Calu3 (cell line): ENCODE measurements at regions not wholly inside any gene's neighbourhood (a gene's known extent, or its start where the extent isn't known, plus 50 kb on each side); places are given as distances from the start of the nearest gene placed in this dataset.

Experiments
- BruUV-seq: library from RNA; stranded (reverse); fragments of 400-500 nt; replicated peaks from 2 replicates; lab custom pipeline; 2021; lab: Mats Ljungman, UMichigan
- CTCF ChIA-PET: fragments of 300-600 bp; sonication (Branson Sonifier 250); formaldehyde crosslinking; loops from one replicate; lab custom pipeline; 2022; ENCODE audit warnings: antibody characterized with exemption; lab: Charles Lee
- DNase-seq: peaks from one replicate; pipeline ENCODE4 v3.0.0; 2022
- H3K27ac Mint-ChIP-seq: one replicate; pipeline ENCODE4 v1.8.0; 2022; ENCODE audit warnings: mixed read lengths; ENCODE audit not compliant: unreplicated experiment
- H3K27me3 Mint-ChIP-seq: one replicate; pipeline ENCODE4 v1.8.0; 2022; ENCODE audit warnings: mixed read lengths; ENCODE audit not compliant: unreplicated experiment
- H3K36me3 Mint-ChIP-seq: one replicate; pipeline ENCODE4 v1.8.0; 2022; ENCODE audit warnings: mild to moderate bottlenecking, moderate library complexity, mixed read lengths; ENCODE audit not compliant: insufficient read depth, unreplicated experiment
- H3K4me1 Mint-ChIP-seq: one replicate; pipeline ENCODE4 v1.8.0; 2022; ENCODE audit warnings: mild to moderate bottlenecking, low read depth, mixed read lengths; ENCODE audit not compliant: unreplicated experiment
- H3K4me3 Mint-ChIP-seq: one replicate; pipeline ENCODE4 v1.8.0; 2022; ENCODE audit warnings: mild to moderate bottlenecking, low read depth, moderate library complexity, mixed read lengths; ENCODE audit not compliant: unreplicated experiment
- H3K9me3 Mint-ChIP-seq: one replicate; pipeline ENCODE4 v1.8.0; 2022; ENCODE audit warnings: low read depth, mixed read lengths; ENCODE audit not compliant: unreplicated experiment
- intact Hi-C: fragments of 100-400 bp; cut with micrococcal nuclease; formaldehyde crosslinking; loops from one replicate; pipeline ENCODE4 v1.10.0; 2022; ENCODE audit not compliant: unreplicated experiment
- TF ChIP-seq, protein P1 (sequence below): fragments of 200-600 bp; IDR thresholded peaks from one replicate; pipeline ENCODE4 v1.8.0; 2022; ENCODE audit warnings: antibody characterized with exemption; ENCODE audit not compliant: unreplicated experiment

DNA sequence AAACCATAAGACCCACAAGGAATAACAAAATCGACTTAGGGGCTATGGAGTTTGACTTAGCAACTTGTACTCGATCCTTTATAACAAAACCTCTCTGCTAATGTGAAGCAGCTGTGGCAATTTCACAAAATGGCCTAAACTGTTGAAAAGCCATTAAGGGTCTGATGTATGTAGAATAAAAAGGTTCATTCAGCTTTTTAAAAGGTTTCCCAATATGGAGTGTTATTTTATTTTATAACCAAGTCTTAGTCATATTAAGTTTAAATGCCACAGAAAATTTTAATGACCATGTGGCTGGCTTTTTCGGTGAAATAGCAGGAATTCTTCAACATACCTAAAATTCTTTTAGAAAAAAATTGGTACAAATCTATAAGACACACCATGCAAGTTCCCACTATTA lies 291.8 kb upstream of the HAND2 start:
- DNase-seq = no peak
- no peak overlapping the region for H3K4me3 Mint-ChIP-seq
- no peak overlapping the region for H3K27ac Mint-ChIP-seq
- H3K27me3 Mint-ChIP-seq = peaks cover 14% of the 10 kb centered on the region
- TF ChIP-seq, protein P1, sequence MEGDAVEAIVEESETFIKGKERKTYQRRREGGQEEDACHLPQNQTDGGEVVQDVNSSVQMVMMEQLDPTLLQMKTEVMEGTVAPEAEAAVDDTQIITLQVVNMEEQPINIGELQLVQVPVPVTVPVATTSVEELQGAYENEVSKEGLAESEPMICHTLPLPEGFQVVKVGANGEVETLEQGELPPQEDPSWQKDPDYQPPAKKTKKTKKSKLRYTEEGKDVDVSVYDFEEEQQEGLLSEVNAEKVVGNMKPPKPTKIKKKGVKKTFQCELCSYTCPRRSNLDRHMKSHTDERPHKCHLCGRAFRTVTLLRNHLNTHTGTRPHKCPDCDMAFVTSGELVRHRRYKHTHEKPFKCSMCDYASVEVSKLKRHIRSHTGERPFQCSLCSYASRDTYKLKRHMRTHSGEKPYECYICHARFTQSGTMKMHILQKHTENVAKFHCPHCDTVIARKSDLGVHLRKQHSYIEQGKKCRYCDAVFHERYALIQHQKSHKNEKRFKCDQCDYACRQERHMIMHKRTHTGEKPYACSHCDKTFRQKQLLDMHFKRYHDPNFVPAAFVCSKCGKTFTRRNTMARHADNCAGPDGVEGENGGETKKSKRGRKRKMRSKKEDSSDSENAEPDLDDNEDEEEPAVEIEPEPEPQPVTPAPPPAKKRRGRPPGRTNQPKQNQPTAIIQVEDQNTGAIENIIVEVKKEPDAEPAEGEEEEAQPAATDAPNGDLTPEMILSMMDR = no peak
- no peaks in the 10 kb centered on the region for H3K36me3 Mint-ChIP-seq
- no peaks in the 10 kb centered on the region for H3K4me1 Mint-ChIP-seq
- BruUV-seq = no TSS peak
- CTCF ChIA-PET = no interaction called here
- peaks cover 2% of the 10 kb centered on the region for H3K9me3 Mint-ChIP-seq
- intact Hi-C loops = loop anchor here (10.0 kb wide), 1 partner anchor 327 kb away; no protein-coding TSS in a partner anchor

DNA sequence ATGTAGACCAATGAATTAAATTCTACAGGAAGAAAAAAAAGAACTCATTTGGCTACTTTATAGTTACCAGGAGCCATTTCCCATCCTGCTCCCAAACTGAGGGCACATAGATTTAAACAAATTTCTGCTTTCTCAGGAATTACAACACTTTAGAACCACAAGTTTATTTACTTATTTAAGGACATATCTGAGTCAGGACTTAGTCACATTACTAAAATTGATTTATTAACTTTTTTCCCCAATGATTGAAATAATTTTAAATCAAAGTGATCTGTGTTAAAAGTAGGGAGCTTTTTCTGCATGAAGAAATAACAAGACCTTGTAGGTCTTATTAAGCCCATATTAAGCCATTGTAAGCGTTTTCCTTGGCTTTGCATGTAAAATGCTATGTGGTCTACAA lies 291.0 kb upstream of the HAND2 start:
- Mint-ChIP-seq H3K9me3 (peaks cover 2% of the 10 kb centered on the region), H3K4me1 (no peaks in the 10 kb centered on the region), H3K27me3 (peaks cover 14% of the 10 kb centered on the region), H3K4me3 (no peak overlapping the region), H3K36me3 (no peaks in the 10 kb centered on the region), H3K27ac (no peak overlapping the region)
- no peak for DNase-seq
- CTCF ChIA-PET = no interaction called here
- no TSS peak for BruUV-seq
- intact Hi-C loops = loop anchor here (10.0 kb wide), 1 partner anchor 326 kb away; no protein-coding TSS in a partner anchor
- TF ChIP-seq, protein P1 = no peak

- Mint-ChIP-seq H3K27ac (no peak overlapping the region), H3K36me3 (no peaks in the 10 kb centered on the region), H3K4me3 (no peak overlapping the region), H3K27me3 (no peaks in the 10 kb centered on the region), H3K4me1 (no peaks in the 10 kb centered on the region), H3K9me3 (no peaks in the 10 kb centered on the region)
- no peak for DNase-seq
- CTCF ChIA-PET = no interaction called here
- intact Hi-C loops = no loop called here
- BruUV-seq = no TSS peak
- TF ChIP-seq, protein P1 = no peak
Observed at GRCh38 chr4:173807347-173807746, 277.3 kb upstream of the HAND2 start.

GRCh38 chr4:173805884-173806283 lies 275.9 kb upstream of the HAND2 start:
- CTCF ChIA-PET = no interaction called here
- TF ChIP-seq, protein P1 = no peak
- no peaks in the 10 kb centered on the region for H3K4me1 Mint-ChIP-seq
- no peaks in the 10 kb centered on the region for H3K27me3 Mint-ChIP-seq
- no peaks in the 10 kb centered on the region for H3K36me3 Mint-ChIP-seq
- no peak for DNase-seq
- H3K27ac Mint-ChIP-seq = no peak overlapping the region
- no TSS peak for BruUV-seq
- no peak overlapping the region for H3K4me3 Mint-ChIP-seq
- intact Hi-C loops = no loop called here
- no peaks in the 10 kb centered on the region for H3K9me3 Mint-ChIP-seq
